Kidney (tissue), 13 donors: ENCODE measurements at regions not wholly inside any gene's neighbourhood (a gene's known extent, or its start where the extent isn't known, plus 50 kb on each side); places are given as distances from the start of the nearest gene placed in this dataset.
A peak's percentile ranks its signal among the peaks of the same experiment; 100 is the strongest.
"Not testable (repeated sequence)": the region's sequence is repeated elsewhere in the genome, so short reads cannot be mapped to it uniquely, and the experiment has no call there.

Source experiments
- DNase-seq, 5 donors: peaks; one replicate each; pipeline ENCODE4 v3.0.0-alpha.2; 2013 to 2020
- FAIRE-seq: peaks from 2 replicates; lab custom pipeline; 2012; peaks lifted over from hg19 to GRCh38; lab: Jason Lieb, UNC
- H3K27ac ChIP-seq, 2 donors: one replicate each; pipeline ENCODE4 v1.7.0; 2013; ENCODE audit warnings: low read depth in 2 of 2, low read length in 2 of 2, inconsistent platforms in 1 of 2
- H3K27me3 ChIP-seq: one replicate; pipeline ENCODE4 v1.7.1; 2013; ENCODE audit warnings: low read length, inconsistent platforms; ENCODE audit not compliant: control insufficient read depth, insufficient read depth
- H3K36me3 ChIP-seq, 3 donors: one replicate each; pipeline versions ENCODE4 v1.7.0 to v1.7.1; 2013; ENCODE audit warnings: low read length in 3 of 3, control low read depth in 1 of 3, inconsistent platforms in 1 of 3; ENCODE audit not compliant: insufficient read depth in 3 of 3, control insufficient read depth in 2 of 3
- H3K4me1 ChIP-seq, 3 donors: one replicate each; pipeline versions ENCODE4 v1.7.0 to v1.7.1; 2013; ENCODE audit warnings: low read length in 3 of 3, inconsistent platforms in 1 of 3, low read depth in 1 of 3; ENCODE audit not compliant: control insufficient read depth in 2 of 3, insufficient read depth in 2 of 3
- H3K4me3 ChIP-seq, 3 donors: one replicate each; pipeline versions ENCODE4 v1.7.0 to v1.8.1; 2013; ENCODE audit warnings: low read length in 3 of 3, control low read depth in 1 of 3, inconsistent platforms in 1 of 3
- H3K9ac ChIP-seq, 3 donors: one replicate each; pipeline versions ENCODE4 v1.7.0 to v1.7.1; 2013; ENCODE audit warnings: low read length in 3 of 3, control low read depth in 1 of 3, inconsistent platforms in 1 of 3
- H3K9me3 ChIP-seq, 3 donors: one replicate each; pipeline versions ENCODE4 v1.7.0 to v1.7.1; 2013; ENCODE audit warnings: low read length in 3 of 3, control low read depth in 1 of 3, inconsistent platforms in 1 of 3; ENCODE audit not compliant: control insufficient read depth in 2 of 3, insufficient read depth in 1 of 3
- intact Hi-C: fragments of 100-400 bp; cut with DNase I; formaldehyde crosslinking; loops from one replicate; pipeline ENCODE4 v1.11.1; 2022
- TF ChIP-seq, protein P1 (sequence below): IDR thresholded peaks from 3 replicates; pipeline ENCODE4 v1.5.1; 2012; ENCODE audit warnings: mild to moderate bottlenecking, moderate library complexity, borderline replicate concordance; ENCODE audit not compliant: insufficient read depth; ENCODE audit errors: extremely low read depth
- donor health status: control.
- donor health status: control.
- donor health status: control.
- donor health status: control.
- donor health status: control.
- donor health status: DM: yes; HTN: yes; CAD: no.
- donor health status: Normal renal cell carcinoma (clear cell type).

DNA sequence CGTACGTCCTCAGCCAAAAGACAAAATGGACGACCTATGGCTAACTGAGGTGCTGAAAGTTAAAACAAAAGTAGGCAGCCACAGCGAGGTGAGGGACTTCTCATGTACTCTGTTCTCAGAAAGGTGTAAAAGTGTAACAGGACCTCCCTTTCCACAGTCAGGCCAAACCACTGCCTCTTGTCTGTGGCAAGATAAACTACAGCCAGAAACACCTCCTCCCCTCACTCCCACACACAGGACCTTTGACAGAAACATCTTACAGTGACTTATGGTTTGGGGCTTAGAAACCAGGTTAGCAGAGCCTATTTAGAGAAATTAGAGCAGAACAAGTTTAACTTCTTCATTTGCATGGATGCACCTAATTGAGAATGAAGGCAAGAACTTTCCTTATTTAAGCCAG lies 499.1 kb upstream of the GRIN3A start:
- no peak for FAIRE-seq
- Histone ChIP-seq H3K9ac (no peak overlapping the region), H3K27me3 (no peaks in the 10 kb centered on the region), H3K4me1 (no peaks in the 10 kb centered on the region), H3K36me3 (no peaks in the 10 kb centered on the region), H3K4me3 (no peak overlapping the region), H3K9me3 (no peaks in the 10 kb centered on the region), H3K27ac (no peak overlapping the region)
- TF ChIP-seq, protein P1, sequence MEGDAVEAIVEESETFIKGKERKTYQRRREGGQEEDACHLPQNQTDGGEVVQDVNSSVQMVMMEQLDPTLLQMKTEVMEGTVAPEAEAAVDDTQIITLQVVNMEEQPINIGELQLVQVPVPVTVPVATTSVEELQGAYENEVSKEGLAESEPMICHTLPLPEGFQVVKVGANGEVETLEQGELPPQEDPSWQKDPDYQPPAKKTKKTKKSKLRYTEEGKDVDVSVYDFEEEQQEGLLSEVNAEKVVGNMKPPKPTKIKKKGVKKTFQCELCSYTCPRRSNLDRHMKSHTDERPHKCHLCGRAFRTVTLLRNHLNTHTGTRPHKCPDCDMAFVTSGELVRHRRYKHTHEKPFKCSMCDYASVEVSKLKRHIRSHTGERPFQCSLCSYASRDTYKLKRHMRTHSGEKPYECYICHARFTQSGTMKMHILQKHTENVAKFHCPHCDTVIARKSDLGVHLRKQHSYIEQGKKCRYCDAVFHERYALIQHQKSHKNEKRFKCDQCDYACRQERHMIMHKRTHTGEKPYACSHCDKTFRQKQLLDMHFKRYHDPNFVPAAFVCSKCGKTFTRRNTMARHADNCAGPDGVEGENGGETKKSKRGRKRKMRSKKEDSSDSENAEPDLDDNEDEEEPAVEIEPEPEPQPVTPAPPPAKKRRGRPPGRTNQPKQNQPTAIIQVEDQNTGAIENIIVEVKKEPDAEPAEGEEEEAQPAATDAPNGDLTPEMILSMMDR: no peak
- DNase-seq: peak in 4 of 5 donors; percentile 68 to 90 (median 84)
- intact Hi-C loops: no loop called here

DNA sequence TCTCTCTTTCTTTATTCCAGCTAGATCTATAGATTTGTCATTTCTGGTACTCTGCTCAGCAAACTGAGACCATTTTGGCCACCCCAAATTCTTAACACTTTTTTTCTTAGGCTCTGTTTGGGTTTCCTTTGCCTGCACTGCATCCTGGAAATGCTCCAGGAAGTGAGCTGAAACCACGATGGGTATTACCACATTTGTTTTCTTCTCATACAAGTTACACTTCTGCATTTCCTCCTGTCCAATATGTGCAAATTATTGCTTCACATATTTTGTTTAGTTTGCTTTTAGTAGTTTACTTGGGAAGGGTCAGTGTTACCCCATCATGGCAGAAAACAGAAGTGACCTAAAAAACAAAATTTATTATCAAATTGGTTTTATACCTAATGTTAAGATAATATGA lies 498.6 kb upstream of the GRIN3A start:
- Histone ChIP-seq H3K36me3 (no peaks in the 10 kb centered on the region), H3K27ac (no peak overlapping the region), H3K9me3 (no peaks in the 10 kb centered on the region), H3K27me3 (no peaks in the 10 kb centered on the region), H3K9ac (no peak overlapping the region), H3K4me3 (no peak overlapping the region), H3K4me1 (no peaks in the 10 kb centered on the region)
- intact Hi-C loops: no loop called here
- TF ChIP-seq, protein P1: no peak
- DNase-seq: no peak
- no peak for FAIRE-seq

GRCh38 chr9:102227416-102227815 lies 489.0 kb upstream of the GRIN3A start:
- H3K9ac ChIP-seq, DNase-seq, H3K36me3 ChIP-seq, H3K9me3 ChIP-seq, intact Hi-C loops, H3K4me3 ChIP-seq, H3K27me3 ChIP-seq, FAIRE-seq, H3K27ac ChIP-seq, H3K4me1 ChIP-seq: not testable (repeated sequence)

DNA sequence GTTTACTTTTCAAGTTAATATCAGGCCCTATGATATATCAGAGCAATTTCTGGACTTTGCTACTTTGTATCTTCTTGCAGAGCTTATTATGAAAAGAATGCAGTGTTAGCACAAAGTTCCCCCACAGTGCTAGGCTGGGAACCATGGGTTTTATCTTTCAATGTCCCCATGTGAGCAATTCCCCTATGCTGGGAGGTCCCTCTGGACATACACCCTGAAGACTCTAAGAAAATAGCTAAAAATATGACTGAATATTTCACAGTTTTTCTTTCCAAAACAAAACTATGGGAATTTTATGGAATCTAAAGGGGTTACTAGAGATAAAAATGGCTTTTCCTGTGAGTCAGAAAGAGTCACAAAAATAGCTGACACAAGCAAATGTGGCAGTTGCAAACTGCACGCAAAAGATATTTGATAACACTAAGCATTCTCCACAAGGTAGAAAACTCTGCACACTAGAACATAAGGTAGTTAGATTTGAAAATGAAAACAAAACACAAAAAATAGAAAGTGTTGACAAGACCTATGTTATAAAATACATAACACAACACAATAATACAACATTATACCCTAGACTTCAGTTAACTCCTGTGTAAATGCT lies 487.5 kb upstream of the GRIN3A start:
- FAIRE-seq (no peak), DNase-seq (no peak)
- TF ChIP-seq, protein P1: no peak
- Histone ChIP-seq H3K27me3 (no peaks in the 10 kb centered on the region), H3K9ac (no peak overlapping the region), H3K36me3 (no peaks in the 10 kb centered on the region), H3K27ac (no peak overlapping the region), H3K9me3 (no peaks in the 10 kb centered on the region), H3K4me1 (no peaks in the 10 kb centered on the region), H3K4me3 (no peak overlapping the region)
- intact Hi-C loops: no loop called here

GRCh38 chr9:102223320-102224136 lies 485.1 kb upstream of the GRIN3A start:
- H3K9ac ChIP-seq, H3K4me3 ChIP-seq, intact Hi-C loops, H3K27ac ChIP-seq, H3K4me1 ChIP-seq, H3K27me3 ChIP-seq, FAIRE-seq, H3K36me3 ChIP-seq, H3K9me3 ChIP-seq: not testable (repeated sequence)
- peak in 1 of 5 donors; percentile 55 for DNase-seq
